GM12865 (cell line): ENCODE measurements at regions not wholly inside any gene's neighbourhood (a gene's known extent, or its start where the extent isn't known, plus 50 kb on each side); places are given as distances from the start of the nearest gene placed in this dataset.

Experiments used
- DNase-seq: peaks from one replicate; pipeline ENCODE4 v3.0.0; 2010; ENCODE audit warnings: low read depth
- H3K4me3 ChIP-seq: 2 replicates; pipeline ENCODE4 v1.5.1; 2011; ENCODE audit warnings: mild to moderate bottlenecking, low read depth, low read length, control low read depth
- CTCF ChIP-seq: IDR thresholded peaks from 2 replicates; pipeline ENCODE4 v1.5.1; 2011; ENCODE audit warnings: low read length, control low read depth, low read depth, inconsistent platforms; ENCODE audit not compliant: insufficient read depth; ENCODE audit errors: missing control alignments

GRCh38 chr2:180156651-180157050 lies 149.6 kb upstream of the CWC22 start:
- TF ChIP-seq CTCF, result no peak
- DNase-seq, result no peak
- H3K4me3 ChIP-seq, result no peak overlapping the region

GRCh38 chr2:180150606-180151005 lies 143.5 kb upstream of the CWC22 start:
- TF ChIP-seq CTCF, result no peak
- no peak for DNase-seq
- no peak overlapping the region for H3K4me3 ChIP-seq

DNA sequence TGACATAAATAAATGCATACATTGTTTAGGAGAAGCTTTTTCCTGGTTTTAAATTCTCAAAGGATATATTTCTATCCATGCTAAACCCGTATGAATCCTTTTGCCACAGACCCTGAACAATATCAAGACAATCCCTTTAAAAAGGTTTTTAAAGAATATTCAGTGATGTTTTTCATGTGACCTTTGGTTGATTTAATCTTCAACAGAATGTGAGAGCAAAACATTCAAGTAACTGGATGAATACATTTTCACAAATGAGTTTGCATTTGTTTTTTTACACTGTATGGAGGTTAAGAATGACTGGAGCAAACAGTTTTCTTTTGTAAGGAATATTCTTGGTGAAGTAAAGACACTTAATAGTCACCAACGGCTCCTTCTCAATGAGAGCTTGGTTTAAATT lies 139.4 kb upstream of the CWC22 start:
- DNase-seq, result no peak
- no peak for TF ChIP-seq CTCF
- H3K4me3 ChIP-seq, result no peak overlapping the region

DNA sequence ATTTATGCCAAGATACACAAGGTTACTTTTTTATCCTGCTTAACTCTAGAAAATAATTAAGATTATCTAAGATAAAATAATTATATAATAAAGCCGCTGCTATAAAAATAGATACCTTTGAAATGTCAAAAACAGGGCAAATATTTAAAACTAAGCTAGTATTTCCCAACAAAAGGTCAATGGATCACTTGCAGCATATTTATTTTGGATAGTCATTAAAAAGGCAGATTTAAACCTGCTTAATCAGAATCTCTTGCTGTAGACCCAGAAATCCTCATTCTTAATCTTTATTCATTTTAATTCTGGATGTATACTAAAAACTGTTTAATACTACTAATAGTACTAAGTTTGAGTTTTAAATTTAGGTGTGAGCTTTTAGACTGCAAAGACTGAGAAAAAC lies 139.0 kb upstream of the CWC22 start:
- DNase-seq, result no peak
- no peak for TF ChIP-seq CTCF
- H3K4me3 ChIP-seq, result no peak overlapping the region

- H3K4me3 ChIP-seq, result no peak overlapping the region
- TF ChIP-seq CTCF, result no peak
- DNase-seq, result no peak
Measured at GRCh38 chr2:180145163-180145562, 138.1 kb upstream of the CWC22 start.

DNA sequence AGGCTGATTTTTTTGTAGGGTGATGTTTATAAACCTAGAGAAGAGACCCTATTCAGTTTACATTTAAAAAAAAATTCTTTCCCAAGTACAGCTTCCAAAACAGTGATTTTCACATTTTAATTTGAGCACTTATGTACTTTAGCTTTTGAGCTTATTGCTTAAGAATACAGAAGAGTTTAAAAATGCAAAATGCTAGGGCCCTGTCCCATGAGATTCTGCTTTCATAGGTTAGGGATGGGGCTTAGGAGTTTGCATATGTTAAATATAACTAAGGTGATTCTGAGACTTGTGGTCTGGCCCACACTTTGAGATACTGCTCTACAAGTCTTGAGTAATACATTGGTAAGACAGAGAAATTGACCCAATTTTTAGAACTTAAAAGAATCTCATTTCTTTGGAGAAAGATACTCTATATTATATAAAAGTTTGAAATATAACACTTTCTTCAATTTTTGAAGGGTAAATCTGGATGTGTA lies 137.3 kb upstream of the CWC22 start:
- no peak overlapping the region for H3K4me3 ChIP-seq
- no peak for TF ChIP-seq CTCF
- DNase-seq, result no peak

- no peak overlapping the region for H3K4me3 ChIP-seq
- DNase-seq, result no peak
- TF ChIP-seq CTCF, result no peak
Measured at GRCh38 chr2:180143633-180144337, 136.7 kb upstream of the CWC22 start.
